Endothelial cell of umbilical vein (primary cell): ENCODE measurements at regions not wholly inside any gene's neighbourhood (a gene's known extent, or its start where the extent isn't known, plus 50 kb on each side); places are given as distances from the start of the nearest gene placed in this dataset.

ENCODE experiments used
- BruUV-seq: library from RNA; stranded (reverse); fragments of 400-500 nt; replicated peaks from 2 replicates; lab custom pipeline; 2021; lab: Mats Ljungman, UMichigan
- CTCF ChIA-PET: fragments of 300-600, 350-600 bp; sonication (Branson Sonifier 250); formaldehyde crosslinking; loops from one replicate; lab custom pipeline; 2021; ENCODE audit warnings: antibody characterized with exemption, inconsistent platforms; lab: Charles Lee
- POLR2A ChIA-PET: fragments of 300-600, 350-600 bp; sonication (Branson Sonifier 250); formaldehyde crosslinking; loops from one replicate; lab custom pipeline; 2021; ENCODE audit warnings: antibody characterized with exemption, inconsistent platforms; lab: Charles Lee
- DNase-seq: peaks from one replicate; pipeline ENCODE4 v3.0.0-alpha.2; 2011; ENCODE audit warnings: low read depth, low spot score
- FAIRE-seq: peaks from 2 replicates; lab custom pipeline; 2011; peaks lifted over from hg19 to GRCh38; lab: Jason Lieb, UNC
- H2AFZ ChIP-seq: 2 replicates; pipeline ENCODE4 v1.6.0; 2012; ENCODE audit warnings: low read depth, low read length, control low read depth, inconsistent platforms
- H3K27ac ChIP-seq: 2 replicates; pipeline ENCODE4 v1.5.1; 2011; ENCODE audit warnings: low read depth, mild to moderate bottlenecking, control low read depth, low read length, moderate library complexity; ENCODE audit not compliant: insufficient read depth
- H3K27me3 ChIP-seq, 2 experiments: 2 replicates each; pipeline versions ENCODE4 v1.6.0 to v1.6.1; 2011; ENCODE audit warnings: low read length in 2 of 2, mixed read lengths in 1 of 2; ENCODE audit not compliant: control insufficient read depth in 2 of 2, insufficient read depth in 2 of 2
- H3K36me3 ChIP-seq, 2 experiments: 2 replicates in 1 of 2; 3 replicates in 1 of 2; pipeline ENCODE4 v1.5.1; 2011; ENCODE audit warnings: low read length in 2 of 2, mild to moderate bottlenecking in 1 of 2, moderate library complexity in 1 of 2; ENCODE audit not compliant: control insufficient read depth in 2 of 2, insufficient read depth in 2 of 2; ENCODE audit errors: extremely low read depth in 1 of 2
- H3K4me1 ChIP-seq: 3 replicates; pipeline ENCODE4 v1.5.1; 2011; ENCODE audit warnings: mild to moderate bottlenecking, low read length; ENCODE audit not compliant: control insufficient read depth, insufficient read depth; ENCODE audit errors: extremely low read depth
- H3K4me2 ChIP-seq: 2 replicates; pipeline ENCODE4 v1.6.1; 2011; ENCODE audit warnings: low read length, control low read depth, mixed read lengths; ENCODE audit not compliant: insufficient read depth
- H3K4me3 ChIP-seq, 3 experiments: fragments of 200-600 bp in 1 of 3; sonication (generic), shearing (Covaris generic) in 1 of 3; replicated peaks in 1 of 3; 2 replicates each; pipeline ENCODE4 v1.5.1; 2011 to 2016; ENCODE audit warnings: control low read depth in 3 of 3, low read length in 3 of 3, mild to moderate bottlenecking in 2 of 3, inconsistent platforms in 1 of 3, low read depth in 1 of 3, moderate library complexity in 1 of 3; ENCODE audit not compliant: insufficient read depth in 1 of 3
- H3K79me2 ChIP-seq: 2 replicates; pipeline ENCODE4 v1.6.0; 2012; ENCODE audit warnings: low read length, inconsistent platforms; ENCODE audit not compliant: control insufficient read depth, insufficient read depth
- H3K9ac ChIP-seq: replicated peaks from 2 replicates; pipeline ENCODE3; 2011; ENCODE audit warnings: low read length, control low read depth; ENCODE audit not compliant: insufficient read depth; ENCODE audit errors: extremely low read depth
- H3K9me1 ChIP-seq: replicated peaks from 3 replicates; pipeline ENCODE4 v1.6.0; 2011; ENCODE audit warnings: mild to moderate bottlenecking, low read length; ENCODE audit not compliant: control insufficient read depth, insufficient read depth; ENCODE audit errors: extremely low read depth
- H3K9me3 ChIP-seq: replicated peaks from 2 replicates; pipeline ENCODE4 v1.5.1; 2012; ENCODE audit warnings: low read length, inconsistent platforms; ENCODE audit not compliant: control insufficient read depth, insufficient read depth
- H4K20me1 ChIP-seq: replicated peaks from 2 replicates; pipeline ENCODE3; 2011; ENCODE audit warnings: mild to moderate bottlenecking, low read length; ENCODE audit not compliant: control insufficient read depth, insufficient read depth; ENCODE audit errors: extremely low read depth
- GATA2 ChIP-seq: IDR thresholded peaks from 2 replicates; pipeline ENCODE4 v1.7.0; 2011; ENCODE audit warnings: low read depth, mild to moderate bottlenecking, moderate library complexity, mixed read lengths, low read length; ENCODE audit not compliant: insufficient read length, insufficient read depth
- JUN ChIP-seq: IDR thresholded peaks from 2 replicates; pipeline ENCODE4 v1.6.1; 2011; ENCODE audit warnings: borderline replicate concordance, low read depth; ENCODE audit not compliant: insufficient read length, insufficient read depth
- MYC ChIP-seq: IDR thresholded peaks from one replicate; pipeline ENCODE4 v1.6.1; 2011; ENCODE audit warnings: mild to moderate bottlenecking, low read depth, low read length
- POLR2A ChIP-seq: IDR thresholded peaks from 2 replicates; pipeline ENCODE4 v1.6.1; 2012; ENCODE audit warnings: low read depth, mild to moderate bottlenecking, control low read depth, low read length
- POLR2AphosphoS5 ChIP-seq: IDR thresholded peaks from 2 replicates; pipeline ENCODE4 v1.6.1; 2012; ENCODE audit warnings: low read depth, mild to moderate bottlenecking, control low read depth, low read length, moderate library complexity; ENCODE audit not compliant: insufficient read depth
- dilution Hi-C: fragments of 300-500 bp; cut with MboI; formaldehyde crosslinking; loops from one replicate; pipeline ENCODE4 v1.15.0; 2019; ENCODE audit warnings: low sequenced_read_pairs; ENCODE audit not compliant: extremely low pct_ligation_motif_present
- intact Hi-C: fragments of 100-400 bp; cut with micrococcal nuclease; formaldehyde crosslinking; loops from one replicate; pipeline ENCODE4 v1.10.0; 2022
- TF ChIP-seq, protein P1 (sequence below), 2 donors: IDR thresholded peaks; 1 replicate in 1 of 2; 2 replicates in 1 of 2; pipeline ENCODE4 v1.5.1; 2011; ENCODE audit warnings: low read length in 2 of 2, mild to moderate bottlenecking in 2 of 2, moderate library complexity in 2 of 2, control low read depth in 1 of 2, inconsistent platforms in 1 of 2, low read depth in 1 of 2; ENCODE audit not compliant: insufficient read depth in 1 of 2; ENCODE audit errors: extremely low read depth in 1 of 2

DNA sequence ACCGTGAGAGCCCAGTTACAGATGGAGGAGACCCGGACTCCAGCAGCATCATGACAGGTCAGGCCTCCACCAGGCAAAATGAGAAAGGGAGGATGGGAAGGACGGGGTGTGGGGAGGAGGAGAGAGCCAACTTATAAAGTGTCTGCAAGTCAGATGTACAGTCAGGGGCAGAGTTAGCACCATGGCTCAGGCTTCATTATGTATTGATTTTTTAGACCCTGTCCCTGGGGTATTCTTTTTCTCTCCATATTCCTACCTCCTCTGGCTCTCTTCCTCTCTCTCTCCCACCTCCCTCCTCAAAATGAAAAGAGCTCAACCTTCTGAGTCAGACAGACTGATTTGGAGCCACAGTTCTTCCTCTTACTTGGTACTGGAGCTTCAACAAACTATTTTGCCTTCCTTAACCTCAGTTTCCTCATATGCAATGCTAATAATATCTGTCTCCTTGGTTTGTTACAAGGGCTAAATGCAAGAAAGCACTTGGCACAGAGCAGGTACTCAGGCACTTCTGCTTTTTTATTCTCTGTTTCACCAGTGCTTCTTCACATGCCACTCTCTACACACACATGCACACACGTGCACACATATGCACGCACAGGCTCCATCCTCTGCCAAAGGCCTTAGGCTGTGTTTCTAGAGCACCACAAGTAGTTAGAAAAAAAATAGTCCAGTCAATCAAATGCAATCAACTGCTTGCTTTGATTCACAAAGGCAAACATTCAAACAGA lies 92.3 kb upstream of the PKDCC start:
- no peaks in the 10 kb centered on the region for H3K79me2 ChIP-seq
- no peak overlapping the region for H3K9ac ChIP-seq
- no TSS peak for BruUV-seq
- H3K4me3 ChIP-seq, result no peak overlapping the region
- no peaks in the 10 kb centered on the region for H3K9me3 ChIP-seq
- H3K4me1 ChIP-seq, result peaks cover 9% of the 10 kb centered on the region
- no peaks in the 10 kb centered on the region for H3K36me3 ChIP-seq
- intact Hi-C loops (no loop called here), dilution Hi-C loops (no loop called here)
- H2AFZ ChIP-seq, result no peak overlapping the region
- no peak for FAIRE-seq
- H3K9me1 ChIP-seq, result no peaks in the 10 kb centered on the region
- no peak overlapping the region for H3K27ac ChIP-seq
- ChIA-PET POLR2A (no interaction called here), CTCF (interaction anchor here (2.0 kb wide), 1 partner anchor 11 kb away, joined by 8 read pairs; no protein-coding TSS in a partner anchor)
- no peak overlapping the region for H3K4me2 ChIP-seq
- H3K27me3 ChIP-seq, result peaks cover 7% of the 10 kb centered on the region in 2 experiments
- no peaks in the 10 kb centered on the region for H4K20me1 ChIP-seq
- TF ChIP-seq JUN (no peak), MYC (no peak), POLR2AphosphoS5 (no peak), POLR2A (no peak), GATA2 (no peak)
- TF ChIP-seq, protein P1, sequence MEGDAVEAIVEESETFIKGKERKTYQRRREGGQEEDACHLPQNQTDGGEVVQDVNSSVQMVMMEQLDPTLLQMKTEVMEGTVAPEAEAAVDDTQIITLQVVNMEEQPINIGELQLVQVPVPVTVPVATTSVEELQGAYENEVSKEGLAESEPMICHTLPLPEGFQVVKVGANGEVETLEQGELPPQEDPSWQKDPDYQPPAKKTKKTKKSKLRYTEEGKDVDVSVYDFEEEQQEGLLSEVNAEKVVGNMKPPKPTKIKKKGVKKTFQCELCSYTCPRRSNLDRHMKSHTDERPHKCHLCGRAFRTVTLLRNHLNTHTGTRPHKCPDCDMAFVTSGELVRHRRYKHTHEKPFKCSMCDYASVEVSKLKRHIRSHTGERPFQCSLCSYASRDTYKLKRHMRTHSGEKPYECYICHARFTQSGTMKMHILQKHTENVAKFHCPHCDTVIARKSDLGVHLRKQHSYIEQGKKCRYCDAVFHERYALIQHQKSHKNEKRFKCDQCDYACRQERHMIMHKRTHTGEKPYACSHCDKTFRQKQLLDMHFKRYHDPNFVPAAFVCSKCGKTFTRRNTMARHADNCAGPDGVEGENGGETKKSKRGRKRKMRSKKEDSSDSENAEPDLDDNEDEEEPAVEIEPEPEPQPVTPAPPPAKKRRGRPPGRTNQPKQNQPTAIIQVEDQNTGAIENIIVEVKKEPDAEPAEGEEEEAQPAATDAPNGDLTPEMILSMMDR (IDR thresholded peaks at IDR 0.05; ENCODE audit: extremely low read depth in 1 of 2, insufficient read depth in 1 of 2, low read depth in 1 of 2, low read length in 2 of 2), result no peak
- no peak for DNase-seq
